ENCODE measurements at regions not wholly inside any gene's neighbourhood (a gene's known extent, or its start where the extent isn't known, plus 50 kb on each side); places are given as distances from the start of the nearest gene placed in this dataset.

- TF ChIP-seq CTCF (IDR thresholded peaks at IDR 0.05) (no peak), EP300 (IDR thresholded peaks at IDR 0.05) (no peak), POLR2AphosphoS5 (IDR thresholded peaks at IDR 0.05) (no peak)
These were observed 87.4 kb upstream of the SOX4 start for GRCh38 chr6:21506126-21506525.
